ENCODE measurements at regions not wholly inside any gene's neighbourhood (a gene's known extent, or its start where the extent isn't known, plus 50 kb on each side); places are given as distances from the start of the nearest gene placed in this dataset.

DNA sequence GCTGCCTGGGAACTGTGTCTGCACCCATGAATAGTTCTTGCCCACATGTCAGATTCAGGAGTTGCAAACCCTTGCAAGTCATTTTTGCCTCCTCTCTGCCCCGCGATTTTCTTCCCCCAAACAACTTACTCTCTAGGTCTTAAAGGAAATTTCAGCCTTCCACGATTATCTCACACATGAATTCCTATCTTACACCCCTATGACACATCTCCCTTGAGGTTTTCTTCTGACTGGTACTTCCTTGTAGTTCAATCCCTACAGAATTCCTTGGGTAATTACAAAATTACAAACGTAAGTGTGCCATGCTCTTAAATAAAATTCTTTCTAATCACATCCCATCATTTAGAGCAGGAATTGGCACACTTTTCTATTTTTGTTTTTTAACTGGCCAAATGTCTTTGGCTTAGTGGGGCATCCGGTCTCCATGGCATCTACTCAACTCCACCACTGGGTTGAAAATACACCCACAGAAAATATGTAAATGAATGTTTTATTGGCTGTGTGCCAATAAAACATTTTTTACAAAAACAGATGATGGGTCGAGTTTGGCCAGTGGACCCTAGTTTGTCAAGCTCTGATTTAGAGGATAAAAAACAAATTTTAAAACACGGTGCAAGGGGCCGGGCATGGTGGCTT, 536.4 kb upstream of the AMELY start:
- 82% methylated on average over 2 of the region's 8 CpGs for WGBS (ENCODE audit: insufficient coverage)
- Mint-ChIP-seq H3K9me3 (ENCODE audit: insufficient read depth) (no peaks in the 10 kb centered on the region), H3K4me3 (no peak overlapping the region), H3K27ac (no peak overlapping the region), H3K4me1 (peaks cover 5% of the 10 kb centered on the region), H3K27me3 (peaks cover 32% of the 10 kb centered on the region)
- H4K20me1 ChIP-seq (ENCODE audit: control insufficient read depth, insufficient read depth, low read length, poor library complexity, severe bottlenecking), result no peaks in the 10 kb centered on the region
- DNase-seq (no peak), ATAC-seq (ENCODE audit: low read depth) (no peak)
- no peaks in the 10 kb centered on the region for H3K79me2 ChIP-seq (ENCODE audit: control insufficient read depth, insufficient read depth, low read length)
- H3K9me3 ChIP-seq (ENCODE audit: control extremely low read depth in 1 of 3, control insufficient read depth in 2 of 3, insufficient read depth in 1 of 3, low read length in 2 of 3), result no peaks in the 10 kb centered on the region
- no peak overlapping the region for H3K9ac ChIP-seq (ENCODE audit: low read length)
- no peaks in the 10 kb centered on the region for H3K4me1 ChIP-seq (ENCODE audit: control insufficient read depth in 2 of 2, insufficient read depth in 2 of 2, low read length in 2 of 2)
- no peak overlapping the region for H3K27ac ChIP-seq (ENCODE audit: low read length in 2 of 2)
- no peak overlapping the region for H3K4me3 ChIP-seq (ENCODE audit: control extremely low read depth in 1 of 5, extremely low read depth in 1 of 5, insufficient read depth in 1 of 5, low read depth in 2 of 5, low read length in 4 of 5)
- no peak overlapping the region for H2AFZ ChIP-seq (ENCODE audit: insufficient read depth, low read depth, low read length, poor library complexity, severe bottlenecking)
- no peak overlapping the region for H3K4me2 ChIP-seq (replicated peaks; ENCODE audit: low read depth, low read length, poor library complexity, severe bottlenecking)
- H3K36me3 ChIP-seq (replicated peaks in 1 of 2; ENCODE audit: control extremely low read depth in 1 of 2, control insufficient read depth in 1 of 2, extremely low read depth in 1 of 2, insufficient read depth in 2 of 2, low read length in 1 of 2), result no peaks in the 10 kb centered on the region
- peaks cover 0 to 5% (median 0%) of the 10 kb centered on the region in 4 experiments for H3K27me3 ChIP-seq (replicated peaks in 1 of 4; ENCODE audit: control extremely low read depth in 1 of 4, control insufficient read depth in 3 of 4, insufficient read depth in 4 of 4, low read length in 3 of 4)
- intact Hi-C loops (cut with micrococcal nuclease), result no loop called here
- TF ChIP-seq, protein P1, sequence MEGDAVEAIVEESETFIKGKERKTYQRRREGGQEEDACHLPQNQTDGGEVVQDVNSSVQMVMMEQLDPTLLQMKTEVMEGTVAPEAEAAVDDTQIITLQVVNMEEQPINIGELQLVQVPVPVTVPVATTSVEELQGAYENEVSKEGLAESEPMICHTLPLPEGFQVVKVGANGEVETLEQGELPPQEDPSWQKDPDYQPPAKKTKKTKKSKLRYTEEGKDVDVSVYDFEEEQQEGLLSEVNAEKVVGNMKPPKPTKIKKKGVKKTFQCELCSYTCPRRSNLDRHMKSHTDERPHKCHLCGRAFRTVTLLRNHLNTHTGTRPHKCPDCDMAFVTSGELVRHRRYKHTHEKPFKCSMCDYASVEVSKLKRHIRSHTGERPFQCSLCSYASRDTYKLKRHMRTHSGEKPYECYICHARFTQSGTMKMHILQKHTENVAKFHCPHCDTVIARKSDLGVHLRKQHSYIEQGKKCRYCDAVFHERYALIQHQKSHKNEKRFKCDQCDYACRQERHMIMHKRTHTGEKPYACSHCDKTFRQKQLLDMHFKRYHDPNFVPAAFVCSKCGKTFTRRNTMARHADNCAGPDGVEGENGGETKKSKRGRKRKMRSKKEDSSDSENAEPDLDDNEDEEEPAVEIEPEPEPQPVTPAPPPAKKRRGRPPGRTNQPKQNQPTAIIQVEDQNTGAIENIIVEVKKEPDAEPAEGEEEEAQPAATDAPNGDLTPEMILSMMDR (IDR thresholded peaks at IDR 0.05), result no peak
- TF ChIP-seq EZH2 (IDR thresholded peaks at IDR 0.05; ENCODE audit: borderline replicate concordance, insufficient read depth, low read depth, low read length, poor library complexity, severe bottlenecking), result no peak
- ChIA-PET CTCF (no interaction called here), POLR2A (no interaction called here)

DNA sequence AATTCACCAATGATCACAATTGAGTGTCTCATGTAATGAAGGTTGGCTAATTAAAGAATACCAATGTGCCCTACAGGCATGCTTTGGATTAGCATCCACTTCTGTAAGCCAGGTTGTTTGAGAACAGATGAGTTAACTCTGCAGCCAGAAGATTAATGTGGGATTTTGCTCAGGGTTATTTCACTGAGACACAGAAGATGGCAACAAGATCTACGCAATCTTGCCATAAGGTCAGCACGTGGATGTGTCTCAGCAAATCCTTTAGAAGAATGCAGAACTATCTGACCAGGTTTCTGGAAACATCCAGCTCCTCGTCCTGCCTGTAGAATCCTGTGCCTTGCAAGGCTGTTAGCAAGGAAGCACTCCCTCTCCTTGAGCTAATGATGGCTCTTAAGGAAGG, 532.6 kb upstream of the AMELY start:
- H3K9me3 ChIP-seq (ENCODE audit: control extremely low read depth in 1 of 3, control insufficient read depth in 2 of 3, insufficient read depth in 1 of 3, low read length in 2 of 3), result no peaks in the 10 kb centered on the region

More for the DNA sequence above, 532.6 kb upstream of the AMELY start:
- intact Hi-C loops (cut with micrococcal nuclease), result no loop called here
- WGBS (ENCODE audit: insufficient coverage), result 86% methylated on average over 2 of the region's 3 CpGs
- Histone ChIP-seq H3K9ac (ENCODE audit: low read length) (no peak overlapping the region), H4K20me1 (ENCODE audit: control insufficient read depth, insufficient read depth, low read length, poor library complexity, severe bottlenecking) (no peaks in the 10 kb centered on the region), H3K4me2 (replicated peaks; ENCODE audit: low read depth, low read length, poor library complexity, severe bottlenecking) (no peak overlapping the region), H3K27me3 (replicated peaks in 1 of 4; ENCODE audit: control extremely low read depth in 1 of 4, control insufficient read depth in 3 of 4, insufficient read depth in 4 of 4, low read length in 3 of 4) (no peaks in the 10 kb centered on the region), H3K36me3 (replicated peaks in 1 of 2; ENCODE audit: control extremely low read depth in 1 of 2, control insufficient read depth in 1 of 2, extremely low read depth in 1 of 2, insufficient read depth in 2 of 2, low read length in 1 of 2) (no peaks in the 10 kb centered on the region), H3K4me3 (ENCODE audit: control extremely low read depth in 1 of 5, extremely low read depth in 1 of 5, insufficient read depth in 1 of 5, low read depth in 2 of 5, low read length in 4 of 5) (no peak overlapping the region), H3K4me1 (ENCODE audit: control insufficient read depth in 2 of 2, insufficient read depth in 2 of 2, low read length in 2 of 2) (no peaks in the 10 kb centered on the region), H2AFZ (ENCODE audit: insufficient read depth, low read depth, low read length, poor library complexity, severe bottlenecking) (no peak overlapping the region), H3K27ac (ENCODE audit: low read length in 2 of 2) (no peak overlapping the region), H3K79me2 (ENCODE audit: control insufficient read depth, insufficient read depth, low read length) (no peaks in the 10 kb centered on the region)
- Mint-ChIP-seq H3K4me1 (no peaks in the 10 kb centered on the region), H3K4me3 (no peak overlapping the region), H3K9me3 (ENCODE audit: insufficient read depth) (no peaks in the 10 kb centered on the region), H3K27ac (no peak overlapping the region), H3K27me3 (peaks cover 17% of the 10 kb centered on the region)
- no peak for DNase-seq
- POLR2A ChIA-PET, result interaction anchor here (0.6 kb wide), 1 partner anchor 365 kb away, joined by 7 read pairs; no protein-coding TSS in a partner anchor
- CTCF ChIA-PET, result no interaction called here
- TF ChIP-seq EZH2 (IDR thresholded peaks at IDR 0.05; ENCODE audit: borderline replicate concordance, insufficient read depth, low read depth, low read length, poor library complexity, severe bottlenecking), result no peak
- TF ChIP-seq, protein P1 (IDR thresholded peaks at IDR 0.05), result no peak
- no peak for ATAC-seq (ENCODE audit: low read depth)

All from B cell (primary cell).